H9 (cell line): ENCODE measurements at regions not wholly inside any gene's neighbourhood (a gene's known extent, or its start where the extent isn't known, plus 50 kb on each side); places are given as distances from the start of the nearest gene placed in this dataset.

Source experiments
- DNase-seq: peaks from one replicate; pipeline ENCODE4 v3.0.0-alpha.2; 2017
- H2AFZ ChIP-seq: one replicate; pipeline ENCODE4 v1.6.1; 2013; ENCODE audit warnings: mild to moderate bottlenecking, low read length, control low read depth, moderate library complexity
- H2AK5ac ChIP-seq: 2 replicates; pipeline ENCODE4 v1.6.1; 2013; ENCODE audit warnings: low read length, control low read depth, mixed read lengths; ENCODE audit not compliant: insufficient read length
- H2BK120ac ChIP-seq: one replicate; pipeline ENCODE4 v1.6.1; 2013; ENCODE audit warnings: low read depth, mild to moderate bottlenecking, low read length, control low read depth, inconsistent platforms; ENCODE audit not compliant: poor library complexity, severe bottlenecking
- H2BK12ac ChIP-seq: 2 replicates; pipeline ENCODE4 v1.6.1; 2013; ENCODE audit warnings: low read length, control low read depth, mixed read lengths, low read depth; ENCODE audit not compliant: insufficient read length
- H2BK15ac ChIP-seq: 2 replicates; pipeline ENCODE4 v1.6.1; 2013; ENCODE audit warnings: low read depth, low read length, control low read depth
- H2BK20ac ChIP-seq: one replicate; pipeline ENCODE4 v1.6.1; 2013; ENCODE audit warnings: low read depth, mild to moderate bottlenecking, low read length, control low read depth, inconsistent platforms; ENCODE audit not compliant: poor library complexity, severe bottlenecking
- H2BK5ac ChIP-seq: 2 replicates; pipeline ENCODE4 v1.6.1; 2013; ENCODE audit warnings: low read length, control low read depth, mixed read lengths; ENCODE audit not compliant: insufficient read length
- H3K14ac ChIP-seq: 2 replicates; pipeline ENCODE4 v1.6.1; 2013; ENCODE audit warnings: low read length, control low read depth; ENCODE audit not compliant: insufficient read depth
- H3K18ac ChIP-seq: 2 replicates; pipeline ENCODE4 v1.6.1; 2013; ENCODE audit warnings: low read depth, mild to moderate bottlenecking, mixed read lengths, low read length, control low read depth; ENCODE audit not compliant: insufficient read length
- H3K23ac ChIP-seq: 2 replicates; pipeline ENCODE4 v1.6.1; 2013; ENCODE audit warnings: low read length, control low read depth, mixed read lengths, low read depth; ENCODE audit not compliant: insufficient read length
- H3K23me2 ChIP-seq: 2 replicates; pipeline ENCODE4 v1.6.1; 2013; ENCODE audit warnings: low read depth, mild to moderate bottlenecking, mixed read lengths, low read length, control low read depth; ENCODE audit not compliant: insufficient read length, poor library complexity, severe bottlenecking
- H3K27ac ChIP-seq: 2 replicates; pipeline ENCODE4 v1.5.1; 2013; ENCODE audit warnings: low read length, control low read depth, mixed read lengths, low read depth; ENCODE audit not compliant: insufficient read length
- H3K27me3 ChIP-seq: 2 replicates; pipeline ENCODE4 v1.6.1; 2013; ENCODE audit warnings: low read length, control low read depth, inconsistent platforms; ENCODE audit not compliant: insufficient read depth
- H3K4ac ChIP-seq: 2 replicates; pipeline ENCODE4 v1.6.1; 2013; ENCODE audit warnings: low read depth, mild to moderate bottlenecking, control low read depth, inconsistent platforms, low read length, moderate library complexity
- H3K4me1 ChIP-seq: 2 replicates; pipeline ENCODE4 v1.6.1; 2013; ENCODE audit warnings: low read length, control low read depth, inconsistent platforms; ENCODE audit not compliant: insufficient read depth
- H3K4me2 ChIP-seq: 2 replicates; pipeline ENCODE4 v1.6.1; 2013; ENCODE audit warnings: low read length, control low read depth, mixed read lengths; ENCODE audit not compliant: insufficient read length, insufficient read depth
- H3K56ac ChIP-seq: 2 replicates; pipeline ENCODE4 v1.6.1; 2013; ENCODE audit warnings: low read depth, mild to moderate bottlenecking, mixed read lengths, low read length, control low read depth; ENCODE audit not compliant: insufficient read length
- H3K79me1 ChIP-seq: 2 replicates; pipeline ENCODE4 v1.6.1; 2013; ENCODE audit warnings: low read depth, mild to moderate bottlenecking, moderate library complexity, low read length, control low read depth, inconsistent platforms; ENCODE audit not compliant: insufficient read depth, poor library complexity, severe bottlenecking
- H3K79me2 ChIP-seq: 2 replicates; pipeline ENCODE4 v1.6.1; 2013; ENCODE audit warnings: low read length, control low read depth, inconsistent platforms; ENCODE audit not compliant: insufficient read depth
- H3K9ac ChIP-seq: 2 replicates; pipeline ENCODE4 v1.6.1; 2013; ENCODE audit warnings: low read length, control low read depth, mixed read lengths; ENCODE audit not compliant: insufficient read length; ENCODE audit errors: extremely low read depth
- H3K9me3 ChIP-seq: one replicate; pipeline ENCODE4 v1.6.1; 2013; ENCODE audit warnings: low read depth, low read length, inconsistent platforms; ENCODE audit not compliant: control insufficient read depth
- H3T11ph ChIP-seq: one replicate; pipeline ENCODE4 v1.6.1; 2013; ENCODE audit warnings: mild to moderate bottlenecking, low read length, control low read depth, inconsistent platforms
- H4K20me1 ChIP-seq: one replicate; pipeline ENCODE4 v1.6.1; 2013; ENCODE audit not compliant: control insufficient read depth, insufficient read length, insufficient read depth
- H4K5ac ChIP-seq: 2 replicates; pipeline ENCODE4 v1.6.1; 2013; ENCODE audit warnings: low read depth, mild to moderate bottlenecking, mixed read lengths, low read length, control low read depth; ENCODE audit not compliant: insufficient read length
- H4K8ac ChIP-seq: replicated peaks from 2 replicates; pipeline ENCODE4 v1.6.1; 2013; ENCODE audit warnings: low read length, control low read depth, mixed read lengths, low read depth; ENCODE audit not compliant: insufficient read length
- H4K91ac ChIP-seq: 2 replicates; pipeline ENCODE4 v1.6.1; 2013; ENCODE audit warnings: low read depth, mild to moderate bottlenecking, moderate library complexity, mixed read lengths, low read length, control low read depth; ENCODE audit not compliant: insufficient read length
- H3K27ac Mint-ChIP-seq, 3 experiments: 2 replicates in 2 of 3; 3 replicates in 1 of 3; pipeline ENCODE4 v1.8.0; 2020 to 2021; ENCODE audit warnings: mixed read lengths in 3 of 3, mild to moderate bottlenecking in 1 of 3, moderate library complexity in 1 of 3
- H3K27me3 Mint-ChIP-seq: 2 replicates; pipeline ENCODE4 v1.8.0; 2021; ENCODE audit warnings: low read depth, mild to moderate bottlenecking, moderate library complexity, mixed read lengths
- H3K36me3 Mint-ChIP-seq, 3 experiments: 2 replicates in 2 of 3; 3 replicates in 1 of 3; pipeline ENCODE4 v1.8.0; 2020 to 2021; ENCODE audit warnings: low read depth in 3 of 3, mixed read lengths in 3 of 3; ENCODE audit not compliant: insufficient read depth in 1 of 3
- H3K4me1 Mint-ChIP-seq, 2 experiments: 2 replicates each; pipeline ENCODE4 v1.8.0; 2020; ENCODE audit warnings: mixed read lengths in 2 of 2
- H3K4me3 Mint-ChIP-seq, 2 experiments: 2 replicates in 1 of 2; 3 replicates in 1 of 2; pipeline ENCODE4 v1.8.0; 2020 to 2021; ENCODE audit warnings: mild to moderate bottlenecking in 2 of 2, mixed read lengths in 2 of 2, moderate library complexity in 1 of 2
- H3K9me3 Mint-ChIP-seq, 2 experiments: 2 replicates in 1 of 2; 3 replicates in 1 of 2; pipeline ENCODE4 v1.8.0; 2020; ENCODE audit warnings: mild to moderate bottlenecking in 2 of 2, mixed read lengths in 2 of 2, moderate library complexity in 1 of 2
- TF ChIP-seq, protein P1 (sequence below): fragments of 200-600 bp; sonication (generic); conservative IDR thresholded peaks from 3 replicates; pipeline ENCODE4 v1.8.0; 2021; ENCODE audit warnings: antibody characterized with exemption, mild to moderate bottlenecking

DNA sequence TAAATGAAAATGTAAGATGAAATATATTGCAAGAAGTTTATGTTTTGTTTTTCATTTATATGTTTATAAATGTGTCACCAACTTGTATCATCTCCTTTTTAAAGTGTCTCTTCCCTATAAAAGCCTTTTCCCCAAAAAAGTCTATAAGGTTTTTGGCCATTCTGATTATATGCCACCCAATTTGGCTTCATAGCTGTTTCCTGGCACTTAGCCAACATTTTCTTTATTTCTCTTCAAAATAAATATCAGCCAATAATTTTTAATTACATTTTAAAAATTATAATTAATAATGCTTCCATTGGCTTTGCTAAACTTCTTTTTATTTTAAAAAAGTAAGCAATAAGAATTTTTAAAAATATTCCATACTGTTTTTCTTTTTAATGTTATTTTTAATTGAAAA lies 171.8 kb downstream of the RASSF9 start:
- Histone ChIP-seq H3K4me2 (no peak overlapping the region), H4K5ac (no peak overlapping the region), H3K56ac (no peak overlapping the region), H3K27me3 (no peaks in the 10 kb centered on the region), H4K8ac (no peak overlapping the region), H3K9me3 (no peaks in the 10 kb centered on the region), H2BK120ac (no peak overlapping the region), H3K4ac (no peak overlapping the region), H3K23me2 (no peaks in the 10 kb centered on the region), H3K18ac (no peak overlapping the region), H3K79me2 (no peaks in the 10 kb centered on the region), H3K27ac (no peak overlapping the region), H2BK15ac (no peak overlapping the region), H3T11ph (no peak overlapping the region), H2BK20ac (no peak overlapping the region), H4K91ac (no peak overlapping the region), H3K9ac (no peak overlapping the region), H4K20me1 (no peaks in the 10 kb centered on the region), H2BK5ac (no peak overlapping the region), H3K14ac (no peak overlapping the region), H2AK5ac (no peak overlapping the region), H2BK12ac (no peak overlapping the region), H2AFZ (no peak overlapping the region), H3K79me1 (no peaks in the 10 kb centered on the region), H3K4me1 (no peaks in the 10 kb centered on the region), H3K23ac (no peak overlapping the region)
- Mint-ChIP-seq H3K36me3 (peaks cover 0 to 5% (median 3%) of the 10 kb centered on the region in 3 experiments; a peak in 3 of 7 replicates), H3K9me3 (peaks cover 7 to 8% of the 10 kb centered on the region in 2 experiments; a peak in 3 of 5 replicates), H3K27ac (no peak overlapping the region), H3K27me3 (no peaks in the 10 kb centered on the region), H3K4me1 (no peaks in the 10 kb centered on the region), H3K4me3 (no peak overlapping the region)
- no peak for DNase-seq
- TF ChIP-seq, protein P1, sequence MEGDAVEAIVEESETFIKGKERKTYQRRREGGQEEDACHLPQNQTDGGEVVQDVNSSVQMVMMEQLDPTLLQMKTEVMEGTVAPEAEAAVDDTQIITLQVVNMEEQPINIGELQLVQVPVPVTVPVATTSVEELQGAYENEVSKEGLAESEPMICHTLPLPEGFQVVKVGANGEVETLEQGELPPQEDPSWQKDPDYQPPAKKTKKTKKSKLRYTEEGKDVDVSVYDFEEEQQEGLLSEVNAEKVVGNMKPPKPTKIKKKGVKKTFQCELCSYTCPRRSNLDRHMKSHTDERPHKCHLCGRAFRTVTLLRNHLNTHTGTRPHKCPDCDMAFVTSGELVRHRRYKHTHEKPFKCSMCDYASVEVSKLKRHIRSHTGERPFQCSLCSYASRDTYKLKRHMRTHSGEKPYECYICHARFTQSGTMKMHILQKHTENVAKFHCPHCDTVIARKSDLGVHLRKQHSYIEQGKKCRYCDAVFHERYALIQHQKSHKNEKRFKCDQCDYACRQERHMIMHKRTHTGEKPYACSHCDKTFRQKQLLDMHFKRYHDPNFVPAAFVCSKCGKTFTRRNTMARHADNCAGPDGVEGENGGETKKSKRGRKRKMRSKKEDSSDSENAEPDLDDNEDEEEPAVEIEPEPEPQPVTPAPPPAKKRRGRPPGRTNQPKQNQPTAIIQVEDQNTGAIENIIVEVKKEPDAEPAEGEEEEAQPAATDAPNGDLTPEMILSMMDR, result no peak
